ENCODE measurements at regions not wholly inside any gene's neighbourhood (a gene's known extent, or its start where the extent isn't known, plus 50 kb on each side); places are given as distances from the start of the nearest gene placed in this dataset.

GRCh38 chr21:14645702-14646101 lies 99.6 kb upstream of the SAMSN1 start:
- TF ChIP-seq CTCF (IDR thresholded peaks at IDR 0.05; ENCODE audit: low read depth, low read length) (no peak), EZH2phosphoT487 (IDR thresholded peaks at IDR 0.05; ENCODE audit: low read depth) (no peak)

Data from OCI-LY3 (cell line).